ENCODE measurements at regions not wholly inside any gene's neighbourhood (a gene's known extent, or its start where the extent isn't known, plus 50 kb on each side); places are given as distances from the start of the nearest gene placed in this dataset.

GRCh38 chr1:88133991-88134390 is 550.1 kb upstream of the PKN2 start:
- Histone ChIP-seq H3K27ac (ENCODE audit: low read length, poor library complexity, severe bottlenecking) (no peak overlapping the region), H3K14ac (ENCODE audit: low read length in 2 of 2) (no peak overlapping the region), H3K36me3 (ENCODE audit: control insufficient read depth in 1 of 2, insufficient read depth in 2 of 2, low read depth in 1 of 2, low read length in 2 of 2) (no peaks in the 10 kb centered on the region), H3K18ac (ENCODE audit: low read depth in 1 of 2, low read length in 2 of 2) (no peak overlapping the region), H3K9me3 (ENCODE audit: control insufficient read depth, low read length) (no peaks in the 10 kb centered on the region), H3K27me3 (ENCODE audit: control insufficient read depth in 1 of 2, insufficient read depth in 1 of 2, low read length in 2 of 2) (no peaks in the 10 kb centered on the region), H3K4me2 (ENCODE audit: low read length, poor library complexity, severe bottlenecking) (no peak overlapping the region), H2BK12ac (ENCODE audit: low read length in 2 of 2) (no peak overlapping the region), H4K91ac (ENCODE audit: low read length) (no peak overlapping the region), H3K79me1 (replicated peaks; ENCODE audit: low read length, poor library complexity, severe bottlenecking) (no peaks in the 10 kb centered on the region), H2BK5ac (ENCODE audit: low read depth, low read length, poor library complexity, severe bottlenecking) (no peak overlapping the region), H3K4me3 (ENCODE audit: insufficient read depth in 1 of 2, low read depth in 1 of 2, low read length in 2 of 2) (no peak overlapping the region), H3K23ac (ENCODE audit: low read length in 2 of 2) (no peak overlapping the region), H3K4me1 (ENCODE audit: control insufficient read depth, insufficient read depth, low read depth, low read length) (no peaks in the 10 kb centered on the region), H3K9ac (ENCODE audit: low read length) (no peak overlapping the region), H3K4ac (ENCODE audit: low read depth in 1 of 2, low read length in 2 of 2) (no peak overlapping the region), H4K8ac (ENCODE audit: low read length) (no peak overlapping the region), H2BK120ac (ENCODE audit: low read depth, low read length) (no peak overlapping the region), H2AK5ac (ENCODE audit: low read length, severe bottlenecking) (no peak overlapping the region), H2AFZ (ENCODE audit: low read depth, low read length) (no peak overlapping the region), H2BK15ac (ENCODE audit: low read depth, poor library complexity, severe bottlenecking) (no peak overlapping the region)
- no peak for DNase-seq
- WGBS: 80% methylated on average over 1 of the region's 1 CpG

- H4K8ac ChIP-seq (ENCODE audit: low read length): no peak overlapping the region
- no peaks in the 10 kb centered on the region for H3K4me1 ChIP-seq (ENCODE audit: control insufficient read depth, insufficient read depth, low read depth, low read length)
- H3K14ac ChIP-seq (ENCODE audit: low read length in 2 of 2): no peak overlapping the region
- H3K4me2 ChIP-seq (ENCODE audit: low read length, poor library complexity, severe bottlenecking): no peak overlapping the region
- no peaks in the 10 kb centered on the region for H3K36me3 ChIP-seq (ENCODE audit: control insufficient read depth in 1 of 2, insufficient read depth in 2 of 2, low read depth in 1 of 2, low read length in 2 of 2)
- H3K18ac ChIP-seq (ENCODE audit: low read depth in 1 of 2, low read length in 2 of 2): no peak overlapping the region
- no peaks in the 10 kb centered on the region for H3K9me3 ChIP-seq (ENCODE audit: control insufficient read depth, low read length)
- no peak overlapping the region for H3K4me3 ChIP-seq (ENCODE audit: insufficient read depth in 1 of 2, low read depth in 1 of 2, low read length in 2 of 2)
- no peak overlapping the region for H3K4ac ChIP-seq (ENCODE audit: low read depth in 1 of 2, low read length in 2 of 2)
- no peak overlapping the region for H2BK5ac ChIP-seq (ENCODE audit: low read depth, low read length, poor library complexity, severe bottlenecking)
- H3K27me3 ChIP-seq (ENCODE audit: control insufficient read depth in 1 of 2, insufficient read depth in 1 of 2, low read length in 2 of 2): no peaks in the 10 kb centered on the region
- no peak overlapping the region for H3K27ac ChIP-seq (ENCODE audit: low read length, poor library complexity, severe bottlenecking)
- H2AFZ ChIP-seq (ENCODE audit: low read depth, low read length): no peak overlapping the region
- H3K23ac ChIP-seq (ENCODE audit: low read length in 2 of 2): no peak overlapping the region
- no peak overlapping the region for H2BK15ac ChIP-seq (ENCODE audit: low read depth, poor library complexity, severe bottlenecking)
- H3K9ac ChIP-seq (ENCODE audit: low read length): no peak overlapping the region
- H4K91ac ChIP-seq (ENCODE audit: low read length): no peak overlapping the region
- no peak for DNase-seq
- no peak overlapping the region for H2AK5ac ChIP-seq (ENCODE audit: low read length, severe bottlenecking)
- no peak overlapping the region for H2BK120ac ChIP-seq (ENCODE audit: low read depth, low read length)
- H2BK12ac ChIP-seq (ENCODE audit: low read length in 2 of 2): no peak overlapping the region
- 79% methylated on average over 7 of the region's 7 CpGs for WGBS
- H3K79me1 ChIP-seq (replicated peaks; ENCODE audit: low read length, poor library complexity, severe bottlenecking): no peaks in the 10 kb centered on the region
Measured at GRCh38 chr1:88134983-88135921, 548.8 kb upstream of the PKN2 start.

GRCh38 chr1:88139633-88140032 is 544.4 kb upstream of the PKN2 start:
- no peak overlapping the region for H3K27ac ChIP-seq (ENCODE audit: low read length, poor library complexity, severe bottlenecking)
- H2AFZ ChIP-seq (ENCODE audit: low read depth, low read length): no peak overlapping the region
- DNase-seq: no peak
- no peak overlapping the region for H3K23ac ChIP-seq (ENCODE audit: low read length in 2 of 2)
- no peak overlapping the region for H4K8ac ChIP-seq (ENCODE audit: low read length)
- H2BK15ac ChIP-seq (ENCODE audit: low read depth, poor library complexity, severe bottlenecking): no peak overlapping the region
- H2BK12ac ChIP-seq (ENCODE audit: low read length in 2 of 2): no peak overlapping the region
- no peak overlapping the region for H3K4ac ChIP-seq (ENCODE audit: low read depth in 1 of 2, low read length in 2 of 2)
- H2BK5ac ChIP-seq (ENCODE audit: low read depth, low read length, poor library complexity, severe bottlenecking): no peak overlapping the region
- no peak overlapping the region for H3K18ac ChIP-seq (ENCODE audit: low read depth in 1 of 2, low read length in 2 of 2)
- H3K4me2 ChIP-seq (ENCODE audit: low read length, poor library complexity, severe bottlenecking): no peak overlapping the region
- no peak overlapping the region for H4K91ac ChIP-seq (ENCODE audit: low read length)
- no peaks in the 10 kb centered on the region for H3K9me3 ChIP-seq (ENCODE audit: control insufficient read depth, low read length)
- H2BK120ac ChIP-seq (ENCODE audit: low read depth, low read length): no peak overlapping the region
- H3K9ac ChIP-seq (ENCODE audit: low read length): no peak overlapping the region
- H3K4me1 ChIP-seq (ENCODE audit: control insufficient read depth, insufficient read depth, low read depth, low read length): no peaks in the 10 kb centered on the region
- no peaks in the 10 kb centered on the region for H3K36me3 ChIP-seq (ENCODE audit: control insufficient read depth in 1 of 2, insufficient read depth in 2 of 2, low read depth in 1 of 2, low read length in 2 of 2)
- H3K14ac ChIP-seq (ENCODE audit: low read length in 2 of 2): no peak overlapping the region
- 82% methylated on average over 4 of the region's 4 CpGs for whole genome bisulfite sequencing
- no peaks in the 10 kb centered on the region for H3K27me3 ChIP-seq (ENCODE audit: control insufficient read depth in 1 of 2, insufficient read depth in 1 of 2, low read length in 2 of 2)
- no peak overlapping the region for H2AK5ac ChIP-seq (ENCODE audit: low read length, severe bottlenecking)
- H3K79me1 ChIP-seq (replicated peaks; ENCODE audit: low read length, poor library complexity, severe bottlenecking): no peaks in the 10 kb centered on the region
- no peak overlapping the region for H3K4me3 ChIP-seq (ENCODE audit: insufficient read depth in 1 of 2, low read depth in 1 of 2, low read length in 2 of 2)

- Histone ChIP-seq H2BK12ac (ENCODE audit: low read length in 2 of 2) (no peak overlapping the region), H3K27me3 (ENCODE audit: control insufficient read depth in 1 of 2, insufficient read depth in 1 of 2, low read length in 2 of 2) (no peaks in the 10 kb centered on the region), H2BK5ac (ENCODE audit: low read depth, low read length, poor library complexity, severe bottlenecking) (no peak overlapping the region), H2AK5ac (ENCODE audit: low read length, severe bottlenecking) (no peak overlapping the region), H3K9ac (ENCODE audit: low read length) (no peak overlapping the region), H3K18ac (ENCODE audit: low read depth in 1 of 2, low read length in 2 of 2) (no peak overlapping the region), H4K91ac (ENCODE audit: low read length) (no peak overlapping the region), H2AFZ (ENCODE audit: low read depth, low read length) (no peak overlapping the region), H3K9me3 (ENCODE audit: control insufficient read depth, low read length) (no peaks in the 10 kb centered on the region), H4K8ac (ENCODE audit: low read length) (no peak overlapping the region), H2BK120ac (ENCODE audit: low read depth, low read length) (no peak overlapping the region), H2BK15ac (ENCODE audit: low read depth, poor library complexity, severe bottlenecking) (no peak overlapping the region), H3K4me1 (ENCODE audit: control insufficient read depth, insufficient read depth, low read depth, low read length) (no peaks in the 10 kb centered on the region), H3K4me2 (ENCODE audit: low read length, poor library complexity, severe bottlenecking) (no peak overlapping the region), H3K36me3 (ENCODE audit: control insufficient read depth in 1 of 2, insufficient read depth in 2 of 2, low read depth in 1 of 2, low read length in 2 of 2) (no peaks in the 10 kb centered on the region), H3K23ac (ENCODE audit: low read length in 2 of 2) (no peak overlapping the region), H3K14ac (ENCODE audit: low read length in 2 of 2) (no peak overlapping the region), H3K27ac (ENCODE audit: low read length, poor library complexity, severe bottlenecking) (no peak overlapping the region), H3K4ac (ENCODE audit: low read depth in 1 of 2, low read length in 2 of 2) (no peak overlapping the region), H3K79me1 (replicated peaks; ENCODE audit: low read length, poor library complexity, severe bottlenecking) (no peaks in the 10 kb centered on the region), H3K4me3 (ENCODE audit: insufficient read depth in 1 of 2, low read depth in 1 of 2, low read length in 2 of 2) (no peak overlapping the region)
- DNase-seq: no peak
- 88% methylated on average over 1 of the region's 1 CpG for WGBS
Measured at GRCh38 chr1:88140325-88140724, 543.7 kb upstream of the PKN2 start.
